HepG2 (cell line): ENCODE measurements at regions not wholly inside any gene's neighbourhood (a gene's known extent, or its start where the extent isn't known, plus 50 kb on each side); places are given as distances from the start of the nearest gene placed in this dataset.

Experiments used
- ATAC-seq: fragments of 200-7000 bp; cut with Tn5 transposase; 3 replicates; pipeline ENCODE4 v1.9.1; 2020; ENCODE audit warnings: mild to moderate bottlenecking, moderate library complexity
- BruUV-seq: library from RNA; stranded (reverse); fragments of 400-500 nt; replicated peaks from 2 replicates; lab custom pipeline; 2021; lab: Mats Ljungman, UMichigan
- CTCF ChIA-PET: fragments of 300-600 bp; formaldehyde crosslinking; extraction: SDS; loops from one replicate; lab custom pipeline; 2021; ENCODE audit warnings: low total read pairs, inconsistent platforms, low intra/inter-chr PET ratio; lab: Yijun Ruan, JAX
- POLR2A ChIA-PET: fragments of 350-600 bp; sonication (Branson Sonifier 250); formaldehyde crosslinking; loops from one replicate; lab custom pipeline; 2020; ENCODE audit warnings: antibody characterized with exemption, inconsistent platforms; lab: Yijun Ruan, JAX
- DNase-seq: peaks from one replicate; pipeline ENCODE4 v3.0.0-alpha.2; 2015; ENCODE audit warnings: low spot score
- FAIRE-seq: peaks from 3 replicates; lab custom pipeline; 2011; peaks lifted over from hg19 to GRCh38; lab: Jason Lieb, UNC
- H2AFZ ChIP-seq: one replicate; pipeline ENCODE4 v1.6.1; 2011; ENCODE audit warnings: low read length, inconsistent platforms
- H3K27ac ChIP-seq: fragments of 300-600 bp; 3 replicates; pipeline ENCODE4 v1.8.0; 2011; ENCODE audit warnings: mixed run types, mild to moderate bottlenecking, mixed read lengths, low read length, inconsistent platforms; ENCODE audit not compliant: insufficient read depth; ENCODE audit errors: extremely low read length
- H3K27me3 ChIP-seq, 2 experiments: fragments of 200-600 bp in 1 of 2; 2 replicates in 1 of 2; 3 replicates in 1 of 2; pipeline versions ENCODE4 v1.6.0 to v1.8.0; 2011; ENCODE audit warnings: low read length in 2 of 2, mild to moderate bottlenecking in 2 of 2, moderate library complexity in 2 of 2, inconsistent platforms in 1 of 2; ENCODE audit not compliant: insufficient read depth in 2 of 2, control insufficient read depth in 1 of 2
- H3K36me3 ChIP-seq, 2 experiments: fragments of 200-600 bp in 1 of 2; replicated peaks in 1 of 2; 2 replicates in 1 of 2; 3 replicates in 1 of 2; pipeline versions ENCODE4 v1.5.1 to v1.8.0; 2011; ENCODE audit warnings: low read length in 2 of 2, inconsistent platforms in 1 of 2; ENCODE audit not compliant: insufficient read depth in 2 of 2, control insufficient read depth in 1 of 2
- H3K4me1 ChIP-seq: 2 replicates; pipeline ENCODE4 v1.5.1; 2012; ENCODE audit warnings: low read length, inconsistent platforms; ENCODE audit not compliant: insufficient read depth
- H3K4me2 ChIP-seq: 2 replicates; pipeline ENCODE4 v1.6.0; 2011; ENCODE audit warnings: low read depth, low read length, inconsistent platforms
- H3K4me3 ChIP-seq, 3 experiments: fragments of 200-600 bp in 1 of 3; sonication (generic), shearing (Covaris generic) in 1 of 3; replicated peaks in 1 of 3; 2 replicates each; pipeline ENCODE4 v1.5.1; 2011 to 2016; ENCODE audit warnings: low read length in 3 of 3, inconsistent platforms in 2 of 3, low read depth in 2 of 3, mild to moderate bottlenecking in 2 of 3, control low read depth in 1 of 3, mixed read lengths in 1 of 3; ENCODE audit not compliant: insufficient read depth in 1 of 3
- H3K79me2 ChIP-seq: one replicate; pipeline ENCODE4 v1.6.1; 2011; ENCODE audit warnings: low read length, inconsistent platforms; ENCODE audit not compliant: insufficient read depth
- H3K9ac ChIP-seq: 2 replicates; pipeline ENCODE4 v1.6.0; 2011; ENCODE audit warnings: mild to moderate bottlenecking, low read depth, low read length, inconsistent platforms; ENCODE audit not compliant: insufficient read depth
- H3K9me3 ChIP-seq: 2 replicates; pipeline ENCODE4 v1.5.1; 2012; ENCODE audit warnings: mild to moderate bottlenecking, low read length
- H4K20me1 ChIP-seq: 2 replicates; pipeline ENCODE4 v1.6.0; 2011; ENCODE audit warnings: inconsistent platforms, mild to moderate bottlenecking, low read length, moderate library complexity; ENCODE audit not compliant: insufficient read depth
- CEBPB ChIP-seq: IDR thresholded peaks from 2 replicates; pipeline ENCODE4 v1.6.1; 2011; ENCODE audit warnings: low read depth, low read length, improper control_type of control experiment, borderline replicate concordance
- CEBPG ChIP-seq: IDR thresholded peaks from 2 replicates; pipeline ENCODE4 v1.6.1; 2016
- CHD4 ChIP-seq: fragments of 200-600 bp; sonication (generic); IDR thresholded peaks from 2 replicates; pipeline ENCODE4 v1.7.0; 2017; ENCODE audit warnings: mild to moderate bottlenecking, low read length, borderline replicate concordance
- NRL ChIP-seq: sonication (generic); formaldehyde crosslinking; IDR thresholded peaks from 2 replicates; pipeline ENCODE4 v1.5.0; 2020; ENCODE audit warnings: missing genetic modification reagents, mild to moderate bottlenecking, moderate library complexity, borderline replicate concordance
- REPIN1 ChIP-seq: sonication (generic); formaldehyde crosslinking; IDR thresholded peaks from 2 replicates; pipeline ENCODE4 v1.8.0; 2022; ENCODE audit warnings: missing genetic modification reagents, low read depth, mild to moderate bottlenecking, borderline replicate concordance
- ZNF629 ChIP-seq: sonication (generic); formaldehyde crosslinking; conservative IDR thresholded peaks from 2 replicates; pipeline ENCODE4 v1.5.0; 2020; ENCODE audit warnings: missing genetic modification reagents
- ZNF652 ChIP-seq: IDR thresholded peaks from 2 replicates; pipeline ENCODE4 v1.6.1; 2016; ENCODE audit warnings: low read depth, borderline replicate concordance
- WGBS: methylation state at CpG from one replicate; pipeline ENCODE4 v1.1.6; 2017; ENCODE audit warnings: low lambda C conversion rate; 5-methylcytosine and 5-hydroxymethylcytosine counted together
- in situ Hi-C: cut with HindIII; loops from 2 replicates; pipeline ENCODE4 v1.10.0; 2017; ENCODE audit warnings: low pct_unique_long_range_greater_than_20kb; ENCODE audit not compliant: extremely low pct_ligation_motif_present
- intact Hi-C: fragments of 100-400 bp; cut with micrococcal nuclease; formaldehyde crosslinking; loops from one replicate; pipeline ENCODE4 v1.10.0; 2022; ENCODE audit not compliant: unreplicated experiment
- TF ChIP-seq, protein P1 (sequence below): sonication (generic); formaldehyde crosslinking; IDR thresholded peaks from 2 replicates; pipeline ENCODE4 v1.5.1; 2020; ENCODE audit warnings: mild to moderate bottlenecking, moderate library complexity, missing genetic modification reagents

DNA sequence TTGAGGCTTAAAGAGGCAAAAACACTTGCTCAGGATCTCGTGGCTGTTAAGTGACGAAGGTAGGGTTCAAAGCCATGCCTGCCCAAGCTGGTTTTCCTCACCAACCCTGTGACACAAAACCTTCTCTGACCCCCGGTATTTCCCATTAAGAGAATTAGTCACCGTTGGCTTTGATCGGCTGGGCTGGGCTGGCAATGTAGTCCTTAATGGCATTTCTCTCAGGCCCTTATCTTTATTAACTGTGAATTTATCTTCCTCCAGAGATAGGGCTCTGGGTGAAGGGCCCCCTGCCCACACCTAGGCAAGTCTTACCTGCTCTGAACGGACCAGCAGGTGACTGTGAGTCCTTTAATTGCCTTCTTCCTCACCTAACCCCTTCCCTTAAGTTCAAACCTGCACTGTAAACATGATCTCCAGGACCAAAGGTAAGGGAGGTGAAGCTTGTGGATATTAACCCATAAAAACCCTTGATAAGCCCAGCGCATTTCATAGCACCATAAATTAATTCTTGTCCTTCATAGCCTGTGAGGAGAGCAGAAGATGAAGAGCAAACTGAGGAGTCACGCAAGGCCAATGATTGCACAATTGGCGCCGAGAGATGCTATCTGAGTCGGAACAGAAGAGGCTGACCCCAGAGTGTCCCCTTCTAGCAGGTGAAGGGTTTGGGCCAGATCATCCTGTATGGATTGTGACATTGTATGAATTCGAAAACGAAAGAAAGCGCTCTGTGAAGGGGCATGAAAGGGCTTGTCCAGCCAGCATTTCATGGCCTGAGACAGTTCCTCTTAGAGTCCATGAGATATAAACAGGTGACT is 790.8 kb upstream of the TBX3 start:
- POLR2A ChIA-PET, result no interaction called here

DNA sequence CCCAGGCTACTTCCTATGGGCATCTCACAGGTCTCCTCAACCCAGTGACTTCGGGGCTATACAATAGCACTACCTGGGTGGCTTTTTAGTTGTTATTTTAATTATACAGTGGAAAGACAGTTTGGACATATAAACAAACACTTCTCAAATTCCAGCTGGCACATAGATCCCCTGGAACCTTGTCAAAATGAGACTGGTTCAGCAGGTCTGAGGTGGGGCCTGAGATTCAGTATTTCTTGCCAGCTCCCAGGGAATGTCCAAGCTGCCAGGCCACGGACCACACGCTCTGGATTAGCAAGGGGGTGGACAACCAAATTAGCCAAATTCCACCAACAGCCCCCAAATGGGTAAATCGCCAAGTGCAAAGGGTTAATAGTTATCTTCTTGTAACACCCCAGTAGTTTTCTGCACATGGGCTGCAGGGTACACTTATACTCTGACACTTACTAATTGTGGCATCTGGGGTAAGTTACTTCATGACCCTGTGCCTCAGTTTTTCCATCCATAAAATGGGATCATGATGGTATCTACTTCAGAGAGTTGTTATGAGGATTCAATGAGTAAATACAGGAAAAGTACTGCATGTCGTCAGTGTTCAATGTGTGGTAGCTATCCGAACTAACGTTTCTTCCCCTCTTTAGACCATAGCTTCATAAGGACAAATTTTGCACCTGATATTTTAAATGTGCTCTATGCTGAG is 789.4 kb upstream of the TBX3 start:
- CTCF ChIA-PET, result no interaction called here
- Histone ChIP-seq H3K4me1 (peaks cover 16% of the 10 kb centered on the region), H4K20me1 (no peaks in the 10 kb centered on the region), H2AFZ (no peak overlapping the region), H3K4me2 (no peak overlapping the region), H3K9me3 (no peaks in the 10 kb centered on the region), H3K36me3 (no peaks in the 10 kb centered on the region)
- DNase-seq (no peak), FAIRE-seq (no peak), ATAC-seq (no peak)
- 73% methylated on average over 7 of the region's 7 CpGs for WGBS
- in situ Hi-C loops (loop anchor here (25.0 kb wide), 1 partner anchor 811 kb away; no protein-coding TSS in a partner anchor), intact Hi-C loops (no loop called here)
- no TSS peak for BruUV-seq
- peak; percentile 46; the same call in 1 of the 2 replicates for TF ChIP-seq CHD4
- TF ChIP-seq REPIN1, result no peak
- TF ChIP-seq ZNF629, result peak; percentile 88
- TF ChIP-seq, all 625 proteins: peak for 2
- H3K9ac ChIP-seq, result no peak overlapping the region
- POLR2A ChIA-PET, result no interaction called here
- no peak overlapping the region for H3K27ac ChIP-seq
- H3K4me3 ChIP-seq, result no peak overlapping the region
- no peaks in the 10 kb centered on the region for H3K27me3 ChIP-seq
- no peaks in the 10 kb centered on the region for H3K79me2 ChIP-seq

More for the DNA sequence above, 790.8 kb upstream of the TBX3 start:
- CTCF ChIA-PET, result no interaction called here
- no peak for FAIRE-seq
- Histone ChIP-seq H3K27me3 (no peaks in the 10 kb centered on the region), H3K4me3 (no peak overlapping the region), H3K79me2 (no peaks in the 10 kb centered on the region), H3K4me2 (no peak overlapping the region), H4K20me1 (no peaks in the 10 kb centered on the region), H3K4me1 (peaks cover 12% of the 10 kb centered on the region), H2AFZ (no peak overlapping the region), H3K9ac (no peak overlapping the region), H3K27ac (no peak overlapping the region), H3K9me3 (no peaks in the 10 kb centered on the region), H3K36me3 (no peaks in the 10 kb centered on the region)
- no peak for ATAC-seq
- in situ Hi-C loops, result loop anchor here (25.0 kb wide), 1 partner anchor 812 kb away; no protein-coding TSS in a partner anchor
- BruUV-seq, result no TSS peak
- intact Hi-C loops, result no loop called here
- DNase-seq, result no peak
- 68% methylated on average over 14 of the region's 14 CpGs for WGBS
- 0 out of 2 replicates have a peak, but pooled peaks have one; percentile 31 for TF ChIP-seq ZNF652
- TF ChIP-seq, protein P1, sequence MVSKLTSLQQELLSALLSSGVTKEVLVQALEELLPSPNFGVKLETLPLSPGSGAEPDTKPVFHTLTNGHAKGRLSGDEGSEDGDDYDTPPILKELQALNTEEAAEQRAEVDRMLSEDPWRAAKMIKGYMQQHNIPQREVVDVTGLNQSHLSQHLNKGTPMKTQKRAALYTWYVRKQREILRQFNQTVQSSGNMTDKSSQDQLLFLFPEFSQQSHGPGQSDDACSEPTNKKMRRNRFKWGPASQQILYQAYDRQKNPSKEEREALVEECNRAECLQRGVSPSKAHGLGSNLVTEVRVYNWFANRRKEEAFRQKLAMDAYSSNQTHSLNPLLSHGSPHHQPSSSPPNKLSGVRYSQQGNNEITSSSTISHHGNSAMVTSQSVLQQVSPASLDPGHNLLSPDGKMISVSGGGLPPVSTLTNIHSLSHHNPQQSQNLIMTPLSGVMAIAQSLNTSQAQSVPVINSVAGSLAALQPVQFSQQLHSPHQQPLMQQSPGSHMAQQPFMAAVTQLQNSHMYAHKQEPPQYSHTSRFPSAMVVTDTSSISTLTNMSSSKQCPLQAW (CRISPR knock-in tag), result no peak
- peak; percentile 44; the same call in 1 of the 2 replicates for TF ChIP-seq CEBPG (CRISPR knock-in tag)
- peak; percentile 68; the same call in 1 of the 2 replicates for TF ChIP-seq CEBPB
- no peak for TF ChIP-seq NRL (CRISPR knock-in tag)
